ENCODE measurements at regions not wholly inside any gene's neighbourhood (a gene's known extent, or its start where the extent isn't known, plus 50 kb on each side); places are given as distances from the start of the nearest gene placed in this dataset.

DNA sequence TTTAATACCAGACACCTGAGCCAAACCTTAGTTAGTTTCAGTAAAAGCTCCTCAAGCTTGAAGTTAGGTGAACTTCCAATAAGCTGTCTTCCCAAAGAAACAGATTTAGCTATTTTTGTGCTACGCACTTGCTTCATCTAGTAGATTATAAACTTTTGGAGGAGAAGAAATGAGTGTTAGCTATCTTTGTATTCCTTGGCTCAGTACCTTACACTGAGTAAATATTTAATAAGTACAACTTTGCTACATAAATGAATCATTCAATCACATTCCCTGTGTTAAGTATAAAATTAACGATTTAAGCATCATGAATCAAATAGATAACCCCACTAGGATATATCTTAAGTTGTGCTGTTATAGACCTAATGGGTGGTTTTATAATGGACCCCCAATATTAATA, 307.0 kb downstream of the PCNX1 start:
- Mint-ChIP-seq H3K4me3 (no peak overlapping the region), H3K4me1 (peaks cover 34% of the 10 kb centered on the region), H3K27ac (no peak overlapping the region), H3K9me3 (no peaks in the 10 kb centered on the region), H3K36me3 (peaks cover 13% of the 10 kb centered on the region)
- no peak for DNase-seq (ENCODE audit: low spot score in 2 of 2)
- ATAC-seq: no peak

DNA sequence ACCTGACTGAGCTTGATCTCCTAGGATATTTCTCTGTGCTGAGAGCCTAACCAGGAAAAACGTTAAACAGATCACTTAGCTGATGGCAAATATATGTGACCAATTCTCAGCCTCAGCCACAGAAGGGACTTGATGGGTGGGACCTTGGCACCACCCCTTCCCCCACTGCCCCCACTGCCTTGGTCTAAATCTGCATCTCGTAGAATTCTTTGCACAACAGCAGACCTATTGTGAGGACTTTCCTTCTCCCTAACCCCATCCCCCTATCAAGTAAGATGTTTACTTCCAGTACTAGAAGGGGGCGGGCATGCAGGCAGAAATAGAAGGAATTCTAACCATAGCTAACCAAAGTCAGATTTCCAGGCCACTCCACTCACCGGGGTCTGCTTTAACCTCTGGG, 313.2 kb downstream of the PCNX1 start:
- H3K4me1 Mint-ChIP-seq: peaks cover 48% of the 10 kb centered on the region

DNA sequence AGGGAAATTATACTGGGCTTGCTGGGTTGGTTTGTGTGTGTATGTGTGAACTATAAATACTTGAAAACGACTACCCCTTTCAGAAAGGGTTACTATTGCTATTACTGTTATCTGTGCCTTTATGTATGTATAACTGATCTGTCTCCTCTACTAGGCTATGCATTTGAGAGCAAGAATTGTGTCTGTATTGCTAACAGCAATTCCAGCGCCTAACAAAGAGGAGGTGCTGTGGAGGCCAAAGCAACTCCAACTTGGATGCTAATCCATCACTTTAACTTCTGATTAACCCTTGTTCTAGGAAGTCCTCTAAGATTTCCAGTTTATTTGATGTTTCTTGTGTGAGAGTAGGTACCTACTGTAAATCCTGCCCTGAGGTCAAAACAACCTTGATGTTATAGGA, 313.9 kb downstream of the PCNX1 start:
- H3K4me3 Mint-ChIP-seq: no peak overlapping the region
- H3K36me3 Mint-ChIP-seq: peaks cover 20% of the 10 kb centered on the region
- ATAC-seq (no peak), DNase-seq (ENCODE audit: low spot score in 2 of 2) (no peak)
- peaks cover 48% of the 10 kb centered on the region for H3K4me1 Mint-ChIP-seq
- H3K9me3 Mint-ChIP-seq: peaks cover 4% of the 10 kb centered on the region
- peak overlapping the region; percentile 29 for H3K27ac Mint-ChIP-seq

More for the DNA sequence above, 313.2 kb downstream of the PCNX1 start:
- H3K4me3 Mint-ChIP-seq: no peak overlapping the region
- peak overlapping the region; percentile 29 for H3K27ac Mint-ChIP-seq
- ATAC-seq (no peak), DNase-seq (ENCODE audit: low spot score in 2 of 2) (no peak)
- H3K9me3 Mint-ChIP-seq: peaks cover 4% of the 10 kb centered on the region
- H3K36me3 Mint-ChIP-seq: peaks cover 20% of the 10 kb centered on the region

DNA sequence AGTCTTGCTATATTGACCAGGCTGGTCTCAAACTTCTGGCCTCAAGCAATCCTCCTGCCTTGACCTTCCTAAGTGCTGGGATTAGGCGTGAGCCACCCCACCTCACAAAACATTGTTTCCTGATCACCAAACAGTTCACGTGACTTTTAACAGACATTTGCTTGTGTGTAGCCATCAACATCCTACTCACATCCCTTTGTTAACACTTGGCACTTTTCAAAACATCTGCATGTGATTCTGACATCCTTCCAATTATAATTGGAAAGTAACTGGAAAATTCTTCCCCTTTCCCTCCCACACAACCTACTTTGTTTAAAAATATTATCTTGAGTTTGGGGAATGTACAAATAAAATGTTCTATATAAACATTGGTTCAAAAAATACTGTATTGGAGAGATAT, 317.9 kb downstream of the PCNX1 start:
- DNase-seq (ENCODE audit: low spot score in 2 of 2): no peak
- Mint-ChIP-seq H3K27ac (no peak overlapping the region), H3K36me3 (peaks cover 2% of the 10 kb centered on the region), H3K4me1 (peaks cover 28% of the 10 kb centered on the region), H3K4me3 (no peak overlapping the region), H3K9me3 (peaks cover 4% of the 10 kb centered on the region)
- no peak for ATAC-seq

DNA sequence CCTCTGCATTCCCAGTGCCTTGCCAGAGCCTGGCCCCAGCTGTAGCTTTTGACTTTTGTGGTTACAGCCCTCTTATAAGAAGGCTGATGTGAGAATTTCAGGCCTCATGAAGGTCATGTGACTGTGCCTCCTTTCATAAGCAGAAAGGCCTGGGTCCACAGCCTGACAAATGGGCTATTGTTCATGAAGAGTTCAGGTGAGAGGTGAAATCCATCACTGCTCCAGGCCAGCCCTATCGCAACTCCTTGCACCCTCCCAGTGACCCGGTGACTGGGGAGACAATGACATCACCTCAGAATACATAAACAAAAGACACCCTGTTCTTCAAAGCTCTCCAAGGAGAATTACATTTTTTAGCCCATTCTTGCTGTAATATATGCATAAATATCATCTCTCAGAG, 321.5 kb downstream of the PCNX1 start:
- no peak overlapping the region for H3K4me3 Mint-ChIP-seq
- H3K27ac Mint-ChIP-seq: peak overlapping the region; percentile 85
- no peaks in the 10 kb centered on the region for H3K9me3 Mint-ChIP-seq
- peaks cover 16% of the 10 kb centered on the region for H3K4me1 Mint-ChIP-seq
- DNase-seq (ENCODE audit: low spot score in 2 of 2) (no peak), ATAC-seq (no peak)
- H3K36me3 Mint-ChIP-seq: no peaks in the 10 kb centered on the region

DNA sequence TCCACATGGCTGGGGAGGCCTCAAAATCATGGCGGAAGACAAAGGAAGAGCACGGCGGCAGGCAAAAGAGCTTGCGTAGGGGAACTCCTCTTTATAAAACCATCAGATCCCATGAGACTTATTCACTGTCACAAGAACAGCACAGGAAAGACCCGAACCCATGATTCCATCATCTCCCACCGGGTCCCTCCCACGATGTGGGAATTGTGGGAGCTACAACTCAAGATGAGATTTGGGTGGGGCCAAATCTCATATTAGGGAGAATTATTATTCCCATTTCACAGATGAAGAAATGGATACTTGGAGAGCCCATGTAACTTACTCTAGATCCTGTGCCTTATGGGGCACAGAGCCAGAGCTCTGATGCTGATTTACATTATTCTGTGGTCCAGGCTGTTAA, 322.6 kb downstream of the PCNX1 start:
- H3K27ac Mint-ChIP-seq: no peak overlapping the region
- no peaks in the 10 kb centered on the region for H3K9me3 Mint-ChIP-seq
- no peaks in the 10 kb centered on the region for H3K36me3 Mint-ChIP-seq

DNA sequence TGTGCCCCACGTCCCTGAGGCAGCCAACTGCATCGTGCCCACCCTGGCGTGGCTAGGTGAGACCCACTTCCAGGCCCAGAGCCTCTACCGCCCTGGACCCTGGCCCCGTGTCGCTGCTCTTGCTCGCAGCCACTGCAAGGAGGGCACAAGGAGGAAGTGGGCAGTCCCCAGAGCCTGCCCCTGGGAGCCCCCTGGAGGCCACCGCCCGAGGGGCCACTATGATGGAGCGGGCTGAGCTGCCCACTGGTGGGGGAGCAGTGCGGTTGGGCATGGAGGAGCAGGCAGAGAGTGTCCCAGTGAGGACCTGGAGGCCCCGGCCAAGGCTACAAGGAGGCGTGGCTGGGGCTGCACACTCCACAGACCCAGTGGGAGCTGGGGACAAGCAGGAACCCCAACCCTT, 323.6 kb downstream of the PCNX1 start:
- DNase-seq (ENCODE audit: low spot score in 2 of 2) (no peak), ATAC-seq (peak; percentile 13)
- Mint-ChIP-seq H3K9me3 (no peaks in the 10 kb centered on the region), H3K27ac (no peak overlapping the region), H3K36me3 (no peaks in the 10 kb centered on the region), H3K4me3 (no peak overlapping the region), H3K4me1 (peaks cover 16% of the 10 kb centered on the region)

More for the DNA sequence above, 322.6 kb downstream of the PCNX1 start:
- Mint-ChIP-seq H3K4me1 (peaks cover 16% of the 10 kb centered on the region), H3K4me3 (no peak overlapping the region)
- no peak for DNase-seq (ENCODE audit: low spot score in 2 of 2)
- ATAC-seq: peak; percentile 50

DNA sequence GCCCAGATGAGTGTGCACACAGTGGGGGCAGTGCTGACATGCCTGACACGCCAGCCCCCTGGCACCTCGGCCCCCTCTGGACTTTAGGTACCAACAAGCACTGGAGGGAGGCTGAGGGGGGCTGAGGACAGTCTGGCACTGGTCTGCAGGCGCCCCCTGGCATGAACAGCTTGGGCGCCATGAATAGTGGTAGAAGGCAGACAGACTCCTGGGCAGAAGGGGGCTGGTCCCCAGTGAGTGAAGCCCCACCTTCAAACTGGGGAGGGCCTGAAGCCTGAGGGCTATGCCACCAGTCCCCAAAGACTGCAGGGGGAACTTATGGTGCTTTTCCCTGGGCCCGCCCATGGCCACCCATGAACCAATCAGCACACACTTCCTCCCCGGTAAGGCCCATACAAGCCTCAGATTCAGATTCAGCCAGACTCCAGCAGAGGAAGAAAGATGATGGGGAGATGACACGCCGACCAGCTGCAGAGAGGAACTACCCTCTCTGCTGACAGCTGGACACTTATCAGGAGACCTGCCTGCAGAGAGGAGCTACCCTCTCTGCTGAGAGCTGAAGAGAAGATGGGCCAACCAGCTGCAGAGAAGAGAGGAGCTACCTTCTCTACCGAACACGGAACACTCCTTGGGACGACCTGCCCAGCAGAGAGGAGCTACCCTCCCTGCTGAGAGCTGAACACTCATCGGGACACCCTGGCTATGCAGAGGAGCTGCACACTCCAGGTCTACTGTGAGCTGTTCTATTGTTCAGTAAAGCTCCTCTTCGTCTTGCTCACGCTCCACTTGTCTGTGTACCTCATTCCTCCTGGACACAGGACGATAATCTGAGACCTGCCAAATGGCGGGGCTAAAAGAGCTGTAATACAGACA, 324.5 kb downstream of the PCNX1 start:
- Mint-ChIP-seq H3K27ac (no peak overlapping the region), H3K4me3 (no peak overlapping the region), H3K4me1 (peaks cover 16% of the 10 kb centered on the region), H3K9me3 (no peaks in the 10 kb centered on the region), H3K36me3 (no peaks in the 10 kb centered on the region)
- no peak for DNase-seq (ENCODE audit: low spot score in 2 of 2)
- peak; percentile 66 for ATAC-seq

DNA sequence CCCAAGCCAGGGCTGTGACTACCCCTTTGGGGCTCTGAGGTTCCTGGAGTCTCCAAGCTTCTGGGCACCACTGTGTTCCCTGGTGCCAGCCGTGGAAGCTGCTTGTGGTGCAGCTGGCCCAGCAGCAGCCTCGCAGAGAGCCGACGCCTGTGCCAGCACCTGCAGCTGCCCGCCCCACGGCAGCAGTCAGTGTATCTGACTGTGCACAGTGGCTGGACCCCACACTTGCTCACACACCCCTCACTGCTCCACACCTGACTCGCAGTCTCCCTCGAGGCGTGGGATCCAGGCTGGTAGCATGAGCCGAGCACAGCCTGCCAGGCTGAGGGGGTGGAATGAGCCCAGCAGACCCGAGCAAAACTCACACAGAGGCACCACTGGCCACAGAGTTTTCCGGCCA, 325.2 kb downstream of the PCNX1 start:
- DNase-seq (ENCODE audit: low spot score in 2 of 2) (no peak), ATAC-seq (no peak)
- Mint-ChIP-seq H3K27ac (no peak overlapping the region), H3K4me3 (no peak overlapping the region), H3K9me3 (no peaks in the 10 kb centered on the region), H3K36me3 (no peaks in the 10 kb centered on the region), H3K4me1 (peaks cover 16% of the 10 kb centered on the region)

DNA sequence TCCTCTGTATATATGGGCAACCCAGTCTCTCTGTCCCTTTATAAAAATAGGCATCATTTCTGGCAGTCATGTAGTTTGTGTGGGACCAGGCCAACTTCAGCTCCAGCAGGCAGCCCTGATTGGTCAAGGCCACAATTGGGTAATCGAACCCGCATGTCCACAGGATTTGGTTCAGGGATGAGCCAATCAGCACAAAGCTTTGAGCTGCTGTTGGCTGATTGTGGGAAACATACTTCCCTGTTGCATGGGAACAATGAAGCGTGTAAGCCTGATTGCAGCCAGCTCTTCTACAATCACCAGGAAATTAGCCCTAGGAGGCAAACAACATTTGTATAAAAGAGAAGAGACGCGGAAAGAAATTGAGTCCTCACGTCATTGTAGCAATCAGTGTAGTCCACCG, 328.6 kb downstream of the PCNX1 start:
- Mint-ChIP-seq H3K4me1 (peaks cover 14% of the 10 kb centered on the region), H3K4me3 (no peak overlapping the region), H3K27ac (no peak overlapping the region), H3K36me3 (no peaks in the 10 kb centered on the region), H3K9me3 (no peaks in the 10 kb centered on the region)
- no peak for DNase-seq (ENCODE audit: low spot score in 2 of 2)
- ATAC-seq: no peak

DNA sequence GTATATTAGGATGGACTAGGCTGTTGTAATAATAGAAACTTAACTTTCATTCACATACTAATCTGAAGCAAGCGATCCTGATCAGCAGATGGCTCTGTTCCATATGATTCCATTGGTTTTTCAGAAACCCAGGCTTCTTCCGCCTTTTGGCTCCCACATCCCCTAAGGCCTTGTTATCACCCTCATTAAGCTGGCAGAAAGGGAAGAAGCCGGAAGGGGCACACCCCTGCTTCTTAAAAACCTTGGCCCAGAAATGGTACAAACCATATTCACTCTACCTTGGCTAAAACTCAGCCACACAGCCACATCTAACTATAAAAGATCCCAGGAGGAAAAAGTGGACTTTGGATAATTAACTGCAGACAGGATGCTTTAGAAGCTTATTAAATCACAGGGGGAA, 329.2 kb downstream of the PCNX1 start:
- ATAC-seq: no peak
- H3K4me3 Mint-ChIP-seq: no peak overlapping the region
- H3K27ac Mint-ChIP-seq: no peak overlapping the region
- DNase-seq (ENCODE audit: low spot score in 2 of 2): no peak
- no peaks in the 10 kb centered on the region for H3K9me3 Mint-ChIP-seq
- H3K4me1 Mint-ChIP-seq: peaks cover 14% of the 10 kb centered on the region
- no peaks in the 10 kb centered on the region for H3K36me3 Mint-ChIP-seq

DNA sequence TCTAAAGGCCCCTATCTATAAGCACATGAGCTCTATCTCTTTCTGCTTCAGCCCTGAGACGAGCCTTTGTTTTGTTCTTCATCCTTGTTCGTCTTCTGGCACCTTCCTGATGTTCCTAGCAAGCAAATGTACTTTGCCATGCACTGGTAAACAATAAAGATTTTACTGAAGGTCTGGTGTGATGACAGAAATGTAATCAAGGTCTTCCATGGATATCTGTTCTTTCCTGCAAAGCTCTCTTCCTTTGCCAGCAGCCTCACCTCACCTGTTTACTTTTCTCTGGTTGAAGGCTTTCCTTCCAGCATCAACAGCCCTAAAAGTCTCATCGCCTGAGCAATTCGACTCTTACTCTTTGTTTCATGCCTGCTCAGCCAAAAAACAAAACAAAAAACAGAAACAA, 330.3 kb downstream of the PCNX1 start:
- Mint-ChIP-seq H3K4me1 (peaks cover 13% of the 10 kb centered on the region), H3K4me3 (no peak overlapping the region), H3K36me3 (no peaks in the 10 kb centered on the region), H3K9me3 (no peaks in the 10 kb centered on the region), H3K27ac (no peak overlapping the region)
- DNase-seq (ENCODE audit: low spot score in 2 of 2): no peak
- ATAC-seq: no peak

DNA sequence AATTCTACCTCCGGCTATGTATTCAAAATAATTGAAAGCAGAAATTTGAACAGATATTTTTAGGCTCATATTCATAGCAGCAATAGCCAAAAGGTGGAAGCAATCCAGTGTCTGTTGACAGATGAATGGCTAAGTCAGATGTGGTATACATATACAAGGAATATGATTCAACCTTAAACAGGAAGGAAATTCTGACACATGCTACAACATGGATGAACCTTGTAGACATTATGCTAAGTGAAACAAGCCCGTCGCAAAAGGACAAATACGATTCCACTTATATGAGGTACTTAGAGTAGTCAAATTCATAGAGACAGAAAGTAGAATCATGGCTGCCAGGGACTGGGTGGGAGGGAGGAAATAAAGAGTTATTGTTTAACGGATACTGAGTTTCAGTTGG, 331.6 kb downstream of the PCNX1 start:
- Mint-ChIP-seq H3K9me3 (no peaks in the 10 kb centered on the region), H3K4me3 (no peak overlapping the region), H3K27ac (no peak overlapping the region), H3K36me3 (no peaks in the 10 kb centered on the region), H3K4me1 (peaks cover 17% of the 10 kb centered on the region)
- peak; percentile 69 for ATAC-seq
- no peak for DNase-seq (ENCODE audit: low spot score in 2 of 2)

DNA sequence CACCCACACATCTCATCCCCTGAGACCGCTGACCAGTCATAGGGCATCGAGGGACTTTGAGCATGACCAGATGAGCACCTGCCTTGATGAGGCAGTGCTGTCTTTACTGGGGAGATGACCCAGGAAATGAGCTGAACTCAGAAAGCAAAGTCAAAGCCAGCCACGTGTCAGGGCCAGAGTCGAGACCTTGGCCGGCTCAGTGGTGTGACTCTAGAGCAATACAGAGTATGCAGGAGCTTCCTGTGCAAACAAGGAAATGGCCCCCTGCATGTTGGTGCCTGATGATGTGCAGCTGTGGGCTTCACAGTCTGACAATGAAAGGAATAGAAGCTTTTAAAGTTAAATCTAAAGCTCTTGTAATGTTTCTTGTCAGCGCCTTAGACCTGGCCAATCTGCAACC, 332.9 kb downstream of the PCNX1 start:
- Mint-ChIP-seq H3K27ac (peak overlapping the region; percentile 38), H3K4me1 (peaks cover 21% of the 10 kb centered on the region), H3K4me3 (no peak overlapping the region), H3K9me3 (no peaks in the 10 kb centered on the region), H3K36me3 (no peaks in the 10 kb centered on the region)
- no peak for DNase-seq (ENCODE audit: low spot score in 2 of 2)
- no peak for ATAC-seq

DNA sequence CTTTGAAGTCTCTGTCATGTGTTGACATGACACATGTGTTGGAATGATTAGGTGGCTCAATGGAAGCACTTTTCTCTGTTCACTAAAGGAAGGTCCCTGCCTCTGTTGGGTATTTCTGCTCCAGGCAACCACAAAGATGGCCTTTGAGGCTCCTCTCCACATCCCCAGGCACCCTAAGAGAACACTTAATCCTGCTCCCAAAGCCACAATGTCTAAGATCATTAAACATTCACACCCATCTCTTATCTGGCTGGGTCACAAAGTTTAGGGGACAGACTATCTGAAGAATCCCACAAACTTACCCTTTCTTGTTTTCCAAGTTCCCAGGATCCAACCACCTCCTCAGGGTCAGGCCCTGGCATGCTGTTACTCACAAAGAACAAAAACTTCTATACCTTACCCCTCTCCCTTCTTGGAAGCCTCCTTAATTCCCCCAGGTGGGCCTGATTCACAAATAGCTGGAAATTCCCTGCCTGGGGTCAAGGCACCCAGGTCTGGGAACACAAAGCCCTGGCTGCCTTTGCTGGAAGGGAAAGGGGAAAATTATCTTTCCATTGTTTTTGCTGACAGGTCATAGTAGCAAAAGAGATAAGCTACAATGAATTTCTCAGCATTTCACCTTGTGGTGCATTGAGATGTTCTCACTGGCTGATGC, 333.7 kb downstream of the PCNX1 start:
- peak overlapping the region; percentile 51 for H3K27ac Mint-ChIP-seq
- no peaks in the 10 kb centered on the region for H3K36me3 Mint-ChIP-seq
- ATAC-seq (no peak), DNase-seq (ENCODE audit: low spot score in 2 of 2) (no peak)
- H3K4me3 Mint-ChIP-seq: no peak overlapping the region
- H3K4me1 Mint-ChIP-seq: peaks cover 29% of the 10 kb centered on the region
- no peaks in the 10 kb centered on the region for H3K9me3 Mint-ChIP-seq

DNA sequence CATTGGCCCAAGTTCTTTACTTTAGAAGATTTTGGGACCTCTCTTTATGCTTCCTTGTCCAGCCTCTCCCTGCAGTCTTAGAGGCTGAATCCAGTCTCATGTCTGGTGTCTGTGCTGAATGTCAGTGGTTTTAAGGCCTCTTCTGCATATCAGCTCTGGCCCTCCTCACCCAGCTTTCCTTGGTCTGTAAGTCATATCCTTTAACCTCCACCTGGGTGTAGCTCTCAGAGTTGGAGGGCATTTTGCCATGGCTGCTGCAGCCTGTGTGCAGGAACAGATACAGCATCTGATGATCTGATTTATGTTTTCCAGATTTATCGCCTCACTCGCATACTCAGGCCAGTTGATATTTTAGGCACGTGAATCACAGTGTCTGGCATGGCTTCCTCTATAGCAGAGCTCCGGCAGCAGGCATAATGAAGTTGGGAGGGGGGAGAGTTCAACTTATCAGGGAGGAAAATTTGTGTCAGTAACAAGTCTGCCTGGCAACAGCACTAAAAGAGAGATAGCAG, 335.0 kb downstream of the PCNX1 start:
- DNase-seq (ENCODE audit: low spot score in 2 of 2): no peak
- peaks cover 42% of the 10 kb centered on the region for H3K4me1 Mint-ChIP-seq
- H3K4me3 Mint-ChIP-seq: no peak overlapping the region
- ATAC-seq: no peak
- H3K9me3 Mint-ChIP-seq: peaks cover 8% of the 10 kb centered on the region
- no peaks in the 10 kb centered on the region for H3K36me3 Mint-ChIP-seq
- H3K27ac Mint-ChIP-seq: no peak overlapping the region

Data from stimulated activated effector memory CD8-positive, alpha-beta T cell treated with anti-CD3 and anti-CD28 coated beads, Interleukin-12 subunit alpha, Interleukin-12 subunit beta, amount 100 ng/mL, for 72 hours (primary cell).